NCI-H146 (cell line): ENCODE measurements at regions not wholly inside any gene's neighbourhood (a gene's known extent, or its start where the extent isn't known, plus 50 kb on each side); places are given as distances from the start of the nearest gene placed in this dataset.
"Not testable (repeated sequence)": the region's sequence is repeated elsewhere in the genome, so short reads cannot be mapped to it uniquely, and the experiment has no call there.

Experiments
- DNase-seq: peaks from one replicate; lab custom pipeline; 2025; lab: John Stamatoyannopoulos, UW

- DNase-seq, result not testable (repeated sequence)
These were observed 64.4 kb downstream of the KLRB1 start for GRCh38 chr12:9543341-9543740.

GRCh38 chr12:9542827-9543226 is 64.9 kb downstream of the KLRB1 start:
- DNase-seq, result not testable (repeated sequence)

GRCh38 chr12:9515925-9516324 is 91.8 kb downstream of the KLRB1 start:
- not testable (repeated sequence) for DNase-seq

- DNase-seq, result not testable (repeated sequence)
These were observed 95.0 kb downstream of the KLRB1 start for GRCh38 chr12:9512695-9513094.

- DNase-seq, result not testable (repeated sequence)
These were observed 97.2 kb downstream of the KLRB1 start for GRCh38 chr12:9510392-9511011.

GRCh38 chr12:9509464-9510161 is 98.1 kb downstream of the KLRB1 start:
- no peak for DNase-seq

- DNase-seq, result no peak
These were observed 101.0 kb downstream of the KLRB1 start for GRCh38 chr12:9506746-9507145.

- DNase-seq, result not testable (repeated sequence)
These were observed 104.3 kb downstream of the KLRB1 start for GRCh38 chr12:9503384-9503783.

GRCh38 chr12:9502845-9503244 is 104.9 kb downstream of the KLRB1 start:
- not testable (repeated sequence) for DNase-seq

GRCh38 chr12:9493325-9493724 is 114.4 kb downstream of the KLRB1 start:
- DNase-seq, result not testable (repeated sequence)

GRCh38 chr12:9481289-9481688 is 126.4 kb downstream of the KLRB1 start:
- not testable (repeated sequence) for DNase-seq

- DNase-seq, result not testable (repeated sequence)
These were observed 133.5 kb downstream of the KLRB1 start for GRCh38 chr12:9474197-9474596.

- DNase-seq, result not testable (repeated sequence)
These were observed 134.1 kb downstream of the KLRB1 start for GRCh38 chr12:9473638-9474037.

- not testable (repeated sequence) for DNase-seq
These were observed 136.2 kb downstream of the KLRB1 start for GRCh38 chr12:9471501-9471900.

- not testable (repeated sequence) for DNase-seq
These were observed 137.3 kb downstream of the KLRB1 start for GRCh38 chr12:9470367-9470766.

- not testable (repeated sequence) for DNase-seq
These were observed 137.8 kb downstream of the KLRB1 start for GRCh38 chr12:9469956-9470355.

- DNase-seq, result not testable (repeated sequence)
These were observed 138.3 kb downstream of the KLRB1 start for GRCh38 chr12:9469463-9469862.

GRCh38 chr12:9468998-9469397 is 138.7 kb downstream of the KLRB1 start:
- peak; percentile 61 for DNase-seq

GRCh38 chr12:9468144-9468543 is 139.6 kb downstream of the KLRB1 start:
- DNase-seq, result not testable (repeated sequence)

GRCh38 chr12:9464408-9464807 is 143.3 kb downstream of the KLRB1 start:
- no peak for DNase-seq

- not testable (repeated sequence) for DNase-seq
These were observed 152.2 kb downstream of the KLRB1 start for GRCh38 chr12:9455516-9455915.

GRCh38 chr12:9454021-9454420 is 153.7 kb downstream of the KLRB1 start:
- DNase-seq, result not testable (repeated sequence)

GRCh38 chr12:9450127-9450567 is 157.6 kb downstream of the KLRB1 start:
- not testable (repeated sequence) for DNase-seq
